HEK293 (cell line): ENCODE measurements at regions not wholly inside any gene's neighbourhood (a gene's known extent, or its start where the extent isn't known, plus 50 kb on each side); places are given as distances from the start of the nearest gene placed in this dataset.

Source experiments
- CTCF ChIA-PET: fragments of 350-600 bp; formaldehyde crosslinking; extraction: SDS; loops from one replicate; lab custom pipeline; 2021; ENCODE audit warnings: antibody characterized with exemption; lab: Yijun Ruan, JAX
- POLR2A ChIA-PET: fragments of 300-600 bp; formaldehyde crosslinking; extraction: SDS; loops from one replicate; lab custom pipeline; 2020; ENCODE audit warnings: antibody characterized with exemption, inconsistent platforms; lab: Yijun Ruan, JAX
- H3K27ac ChIP-seq: fragments of 200-500 bp; sonication (Bioruptor generic); 2 replicates; pipeline ENCODE4 v1.5.1; 2014; ENCODE audit warnings: low read depth, low read length, control low read depth, inconsistent platforms; ENCODE audit errors: extremely low read depth
- H3K36me3 ChIP-seq, 2 experiments: fragments of 200-500 bp in 1 of 2; sonication (Bioruptor generic) in 1 of 2; 1 replicate in 1 of 2; 2 replicates in 1 of 2; pipeline ENCODE4 v1.5.1; 2014 to 2017; ENCODE audit warnings: inconsistent platforms in 2 of 2, low read length in 2 of 2; ENCODE audit not compliant: control insufficient read depth in 2 of 2, insufficient read depth in 1 of 2
- H3K4me1 ChIP-seq: fragments of 200-500 bp; sonication (Bioruptor generic); 2 replicates; pipeline ENCODE4 v1.5.1; 2014; ENCODE audit warnings: mild to moderate bottlenecking, low read length, inconsistent platforms; ENCODE audit not compliant: control insufficient read depth, insufficient read depth
- H3K4me3 ChIP-seq: 2 replicates; pipeline ENCODE4 v1.5.1; 2011; ENCODE audit warnings: low read depth, mild to moderate bottlenecking, control low read depth, low read length, moderate library complexity
- H3K9me3 ChIP-seq: fragments of 200-500 bp; sonication (Bioruptor generic); 2 replicates; pipeline ENCODE4 v1.5.1; 2014; ENCODE audit warnings: low read depth, low read length, inconsistent platforms; ENCODE audit not compliant: control insufficient read depth, insufficient read depth
- MZF1 ChIP-seq: fragments of 450-650 bp; formaldehyde crosslinking; IDR thresholded peaks from 2 replicates; pipeline ENCODE4 v1.5.1; 2017; ENCODE audit warnings: missing biosample characterization, missing genetic modification characterization, borderline replicate concordance
- OSR2 ChIP-seq: fragments of 450-650 bp; formaldehyde crosslinking; IDR thresholded peaks from 2 replicates; pipeline ENCODE4 v1.5.1; 2016; ENCODE audit warnings: missing biosample characterization, missing genetic modification characterization
- PRDM10 ChIP-seq: fragments of 450-650 bp; formaldehyde crosslinking; IDR thresholded peaks from 2 replicates; pipeline ENCODE4 v1.5.1; 2016; ENCODE audit warnings: missing biosample characterization, missing genetic modification characterization
- WT1 ChIP-seq: fragments of 450-650 bp; formaldehyde crosslinking; IDR thresholded peaks from 2 replicates; pipeline ENCODE4 v1.5.1; 2016; ENCODE audit warnings: missing biosample characterization, missing genetic modification characterization
- ZBTB26 ChIP-seq: fragments of 450-650 bp; formaldehyde crosslinking; optimal IDR thresholded peaks from 2 replicates; pipeline ENCODE3; 2016; ENCODE audit warnings: missing biosample characterization, mild to moderate bottlenecking, missing genetic modification characterization
- ZBTB6 ChIP-seq: fragments of 450-650 bp; formaldehyde crosslinking; IDR thresholded peaks from 2 replicates; pipeline ENCODE4 v1.5.1; 2017; ENCODE audit warnings: missing biosample characterization, missing genetic modification characterization
- ZFHX2 ChIP-seq: fragments of 450-650 bp; formaldehyde crosslinking; conservative IDR thresholded peaks from 2 replicates; pipeline ENCODE4 v1.5.1; 2016; ENCODE audit warnings: missing biosample characterization, missing genetic modification characterization
- ZFP41 ChIP-seq: fragments of 450-650 bp; formaldehyde crosslinking; IDR thresholded peaks from 2 replicates; pipeline ENCODE4 v1.5.1; 2016; ENCODE audit warnings: missing biosample characterization, missing genetic modification characterization, borderline replicate concordance
- ZNF174 ChIP-seq: fragments of 450-650 bp; formaldehyde crosslinking; IDR thresholded peaks from 2 replicates; pipeline ENCODE4 v1.5.0; 2017; ENCODE audit warnings: missing biosample characterization, mild to moderate bottlenecking, missing genetic modification characterization
- ZNF19 ChIP-seq: fragments of 450-650 bp; formaldehyde crosslinking; IDR thresholded peaks from 2 replicates; pipeline ENCODE4; 2016; ENCODE audit warnings: missing biosample characterization, missing genetic modification characterization, low read depth
- ZNF2 ChIP-seq: fragments of 450-650 bp; formaldehyde crosslinking; IDR thresholded peaks from 2 replicates; pipeline ENCODE4 v1.5.1; 2016; ENCODE audit warnings: missing biosample characterization, missing genetic modification characterization
- ZNF221 ChIP-seq: fragments of 450-650 bp; formaldehyde crosslinking; IDR thresholded peaks from 2 replicates; pipeline ENCODE4 v1.5.1; 2017; ENCODE audit warnings: missing biosample characterization, missing genetic modification characterization, borderline replicate concordance
- ZNF274 ChIP-seq, 2 experiments: fragments of 200-500 bp in 1 of 2; fragments of 450-650 bp in 1 of 2; sonication (Bioruptor generic) in 1 of 2; formaldehyde crosslinking in 1 of 2; IDR thresholded peaks; 2 replicates each; pipeline versions ENCODE4 v1.5.1 to v1.6.1; 2014 to 2016; ENCODE audit warnings: borderline replicate concordance in 1 of 2, inconsistent platforms in 1 of 2, low read length in 1 of 2, missing biosample characterization in 1 of 2, missing genetic modification characterization in 1 of 2
- ZNF37A ChIP-seq: fragments of 450-650 bp; IDR thresholded peaks from 2 replicates; pipeline ENCODE4 v1.5.1; 2018; ENCODE audit warnings: missing biosample characterization, missing genetic modification characterization
- ZNF404 ChIP-seq: fragments of 450-650 bp; formaldehyde crosslinking; IDR thresholded peaks from 2 replicates; pipeline ENCODE4 v1.5.1; 2017; ENCODE audit warnings: missing biosample characterization, missing genetic modification characterization
- ZNF521 ChIP-seq: fragments of 450-650 bp; formaldehyde crosslinking; IDR thresholded peaks from 2 replicates; pipeline ENCODE4 v1.5.1; 2017; ENCODE audit warnings: missing biosample characterization, mild to moderate bottlenecking, missing genetic modification characterization
- ZNF529 ChIP-seq: fragments of 450-650 bp; formaldehyde crosslinking; IDR thresholded peaks from 2 replicates; pipeline ENCODE4 v1.5.1; 2017; ENCODE audit warnings: missing genetic modification characterization, missing biosample characterization; ENCODE audit not compliant: insufficient replicate concordance
- ZNF558 ChIP-seq: fragments of 450-650 bp; formaldehyde crosslinking; IDR thresholded peaks from 2 replicates; pipeline ENCODE4 v1.5.1; 2016; ENCODE audit warnings: missing biosample characterization, missing genetic modification characterization
- ZNF560 ChIP-seq: fragments of 450-650 bp; formaldehyde crosslinking; IDR thresholded peaks from 2 replicates; pipeline ENCODE4 v1.5.1; 2017; ENCODE audit warnings: missing biosample characterization, missing genetic modification characterization, borderline replicate concordance
- ZSCAN23 ChIP-seq: fragments of 450-650 bp; formaldehyde crosslinking; IDR thresholded peaks from 2 replicates; pipeline ENCODE4 v1.5.1; 2016; ENCODE audit warnings: missing biosample characterization, missing genetic modification characterization
- TF ChIP-seq, protein P1 (sequence below): fragments of 450-650 bp; formaldehyde crosslinking; IDR thresholded peaks from 2 replicates; pipeline ENCODE4 v1.5.1; 2016; ENCODE audit warnings: missing biosample characterization, missing genetic modification characterization

- TF ChIP-seq ZNF174 (no peak), ZNF529 (no peak), ZBTB26 (tag by site-specific recombination) (no peak)
Measured at GRCh38 chr6:113558431-113558830, 298.7 kb upstream of the MARCKS start (continued).

GRCh38 chr6:113558966-113559365, 298.2 kb upstream of the MARCKS start:
- no peak overlapping the region for H3K4me3 ChIP-seq
- no peaks in the 10 kb centered on the region for H3K36me3 ChIP-seq
- CTCF ChIA-PET = interaction anchor here (1.1 kb wide), 1 partner anchor 19 kb away, joined by 3 read pairs; no protein-coding TSS in a partner anchor
- no peaks in the 10 kb centered on the region for H3K9me3 ChIP-seq
- no peaks in the 10 kb centered on the region for H3K4me1 ChIP-seq
- POLR2A ChIA-PET = no interaction called here
- TF ChIP-seq ZNF404 (tag by site-specific recombination) = no peak
- TF ChIP-seq ZFHX2 (tag by site-specific recombination) = no peak
- no peak for TF ChIP-seq ZSCAN23
- TF ChIP-seq ZNF19 (tag by site-specific recombination) = no peak
- TF ChIP-seq ZNF521 (tag by site-specific recombination) = no peak
- no peak for TF ChIP-seq OSR2
- no peak for TF ChIP-seq ZFP41 (tag by site-specific recombination)
- no peak for TF ChIP-seq MZF1 (tag by site-specific recombination)
- no peak for TF ChIP-seq ZNF2 (tag by site-specific recombination)
- no peak for TF ChIP-seq ZNF274 (IDR thresholded peaks at IDR 0.05; ENCODE audit: low read length)
- no peak for TF ChIP-seq ZNF274 (tag by site-specific recombination; IDR thresholded peaks at IDR 0.05; ENCODE audit: borderline replicate concordance)
- no peak for TF ChIP-seq ZNF560
- TF ChIP-seq, protein P1, sequence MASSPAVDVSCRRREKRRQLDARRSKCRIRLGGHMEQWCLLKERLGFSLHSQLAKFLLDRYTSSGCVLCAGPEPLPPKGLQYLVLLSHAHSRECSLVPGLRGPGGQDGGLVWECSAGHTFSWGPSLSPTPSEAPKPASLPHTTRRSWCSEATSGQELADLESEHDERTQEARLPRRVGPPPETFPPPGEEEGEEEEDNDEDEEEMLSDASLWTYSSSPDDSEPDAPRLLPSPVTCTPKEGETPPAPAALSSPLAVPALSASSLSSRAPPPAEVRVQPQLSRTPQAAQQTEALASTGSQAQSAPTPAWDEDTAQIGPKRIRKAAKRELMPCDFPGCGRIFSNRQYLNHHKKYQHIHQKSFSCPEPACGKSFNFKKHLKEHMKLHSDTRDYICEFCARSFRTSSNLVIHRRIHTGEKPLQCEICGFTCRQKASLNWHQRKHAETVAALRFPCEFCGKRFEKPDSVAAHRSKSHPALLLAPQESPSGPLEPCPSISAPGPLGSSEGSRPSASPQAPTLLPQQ = no peak
- no peak for TF ChIP-seq WT1
- no peak for TF ChIP-seq ZNF37A
- TF ChIP-seq ZNF558 (tag by site-specific recombination) = no peak
- no peak overlapping the region for H3K27ac ChIP-seq

DNA sequence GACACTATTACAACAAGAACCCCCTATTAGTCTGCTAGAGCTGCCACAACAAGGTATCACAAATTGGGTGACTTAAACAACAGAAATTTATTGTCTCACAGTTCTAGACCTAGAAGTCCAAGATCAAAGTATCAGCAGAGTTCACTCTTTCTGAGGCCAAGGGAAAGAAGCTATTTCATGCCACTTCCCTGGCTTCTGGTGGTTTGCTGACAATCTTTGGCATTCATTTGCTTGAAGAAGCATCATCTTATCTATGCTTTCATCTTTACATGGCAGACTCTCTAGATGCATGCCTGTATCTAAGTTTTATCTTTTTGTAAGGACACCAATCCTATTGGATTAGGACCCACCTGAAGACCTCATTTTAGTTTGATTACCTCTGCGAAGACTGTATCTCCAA, 296.8 kb upstream of the MARCKS start:
- ChIA-PET POLR2A (no interaction called here), CTCF (no interaction called here)
- H3K36me3 ChIP-seq = no peaks in the 10 kb centered on the region
- H3K9me3 ChIP-seq = no peaks in the 10 kb centered on the region
- no peak for TF ChIP-seq ZNF221 (tag by site-specific recombination)
- H3K4me3 ChIP-seq = no peak overlapping the region
- H3K4me1 ChIP-seq = no peaks in the 10 kb centered on the region
- no peak overlapping the region for H3K27ac ChIP-seq

DNA sequence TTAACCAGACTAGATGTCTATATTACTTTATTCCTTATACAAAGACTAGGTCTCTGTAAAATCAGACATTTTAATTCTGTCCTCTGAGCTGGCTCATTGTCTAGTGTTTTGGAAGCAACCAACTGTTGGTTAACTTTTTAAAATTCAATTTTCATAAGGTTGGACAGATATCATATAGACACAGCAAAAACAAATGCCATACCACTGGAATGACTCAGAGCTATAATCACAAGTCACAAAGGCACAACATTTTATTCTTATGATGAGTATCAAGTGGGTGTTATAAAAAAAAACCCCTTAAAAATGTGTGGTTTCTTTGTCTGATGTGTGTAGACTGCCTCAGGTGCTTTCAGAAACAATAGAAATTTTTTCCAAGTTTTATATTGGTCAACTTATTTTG, 296.2 kb upstream of the MARCKS start:
- Histone ChIP-seq H3K9me3 (no peaks in the 10 kb centered on the region), H3K36me3 (no peaks in the 10 kb centered on the region), H3K4me3 (no peak overlapping the region), H3K4me1 (no peaks in the 10 kb centered on the region), H3K27ac (no peak overlapping the region)
- ChIA-PET POLR2A (no interaction called here), CTCF (no interaction called here)
- no peak for TF ChIP-seq WT1
- peak; percentile 61 for TF ChIP-seq PRDM10 (tag by site-specific recombination)
- TF ChIP-seq ZBTB6 (tag by site-specific recombination) = no peak
